ENCODE measurements at regions not wholly inside any gene's neighbourhood (a gene's known extent, or its start where the extent isn't known, plus 50 kb on each side); places are given as distances from the start of the nearest gene placed in this dataset.
"Not testable (repeated sequence)": the region's sequence is repeated elsewhere in the genome, so short reads cannot be mapped to it uniquely, and the experiment has no call there.

- Mint-ChIP-seq H3K27ac (no peak overlapping the region), H3K27me3 (peaks cover 5% of the 10 kb centered on the region), H3K4me3 (no peak overlapping the region), H3K36me3 (no peaks in the 10 kb centered on the region), H3K9me3 (no peaks in the 10 kb centered on the region), H3K4me1 (ENCODE audit: low read depth) (peaks cover 1% of the 10 kb centered on the region)
- CTCF ChIA-PET, result no interaction called here
- POLR2A ChIA-PET, result no interaction called here
- intact Hi-C loops (cut with micrococcal nuclease), result no loop called here
- no peak for DNase-seq
Observed at GRCh38 chr15:62663547-62663946, 379.0 kb upstream of the TPM1 start.

- Mint-ChIP-seq H3K4me1 (ENCODE audit: low read depth) (no peaks in the 10 kb centered on the region), H3K36me3 (no peaks in the 10 kb centered on the region), H3K4me3 (no peak overlapping the region), H3K27me3 (peaks cover 2% of the 10 kb centered on the region), H3K27ac (no peak overlapping the region), H3K9me3 (peaks cover under 1% of the 10 kb centered on the region)
- CTCF ChIA-PET, result no interaction called here
- POLR2A ChIA-PET, result no interaction called here
- intact Hi-C loops (cut with micrococcal nuclease), result no loop called here
- no peak for DNase-seq
Observed at GRCh38 chr15:62665449-62665848, 377.1 kb upstream of the TPM1 start.

DNA sequence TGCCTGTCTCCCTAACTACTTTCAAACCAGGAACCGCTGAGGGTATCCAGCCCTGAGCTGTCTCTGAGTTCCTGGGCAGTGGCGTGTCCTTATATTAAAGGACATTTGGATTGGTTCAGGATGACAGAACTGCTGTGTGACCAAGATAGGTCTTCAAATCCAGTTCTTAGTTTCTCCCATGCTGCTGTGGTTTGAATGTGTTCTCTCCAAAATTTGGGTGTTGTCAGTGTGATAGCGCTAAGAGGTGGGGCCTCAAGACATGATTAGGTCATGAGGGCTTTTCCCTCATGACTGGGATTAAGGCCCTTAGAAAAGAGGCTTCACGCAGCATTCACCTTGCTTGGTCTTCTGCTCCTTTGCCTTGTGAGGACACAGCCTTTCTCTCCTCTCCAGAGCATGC lies 376.5 kb upstream of the TPM1 start:
- no peak overlapping the region for H3K27ac Mint-ChIP-seq
- ChIA-PET CTCF (no interaction called here), POLR2A (no interaction called here)
- H3K4me1 Mint-ChIP-seq (ENCODE audit: low read depth), result no peaks in the 10 kb centered on the region
- DNase-seq, result no peak
- intact Hi-C loops (cut with micrococcal nuclease), result no loop called here
- peaks cover 2% of the 10 kb centered on the region for H3K27me3 Mint-ChIP-seq
- H3K36me3 Mint-ChIP-seq, result no peaks in the 10 kb centered on the region
- no peak overlapping the region for H3K4me3 Mint-ChIP-seq
- H3K9me3 Mint-ChIP-seq, result peaks cover 5% of the 10 kb centered on the region

GRCh38 chr15:62672268-62672667 lies 370.3 kb upstream of the TPM1 start:
- no peak overlapping the region for H3K4me3 Mint-ChIP-seq
- H3K36me3 Mint-ChIP-seq, result no peaks in the 10 kb centered on the region
- H3K9me3 Mint-ChIP-seq, result peaks cover 5% of the 10 kb centered on the region
- H3K27ac Mint-ChIP-seq, result no peak overlapping the region
- CTCF ChIA-PET, result no interaction called here
- H3K27me3 Mint-ChIP-seq, result peaks cover 12% of the 10 kb centered on the region
- intact Hi-C loops (cut with micrococcal nuclease), result no loop called here
- POLR2A ChIA-PET, result no interaction called here
- no peaks in the 10 kb centered on the region for H3K4me1 Mint-ChIP-seq (ENCODE audit: low read depth)
- DNase-seq, result no peak

GRCh38 chr15:62676891-62677290 lies 365.7 kb upstream of the TPM1 start:
- intact Hi-C loops (cut with micrococcal nuclease), result no loop called here
- no peak overlapping the region for H3K27ac Mint-ChIP-seq
- H3K36me3 Mint-ChIP-seq, result no peaks in the 10 kb centered on the region
- H3K4me3 Mint-ChIP-seq, result no peak overlapping the region
- H3K9me3 Mint-ChIP-seq, result peaks cover 4% of the 10 kb centered on the region
- ChIA-PET CTCF (interaction anchor here (1.1 kb wide), 1 partner anchor 65 kb away, joined by 3 read pairs; no protein-coding TSS in a partner anchor), POLR2A (no interaction called here)
- H3K27me3 Mint-ChIP-seq, result peaks cover 12% of the 10 kb centered on the region
- DNase-seq, result no peak
- no peaks in the 10 kb centered on the region for H3K4me1 Mint-ChIP-seq (ENCODE audit: low read depth)

DNA sequence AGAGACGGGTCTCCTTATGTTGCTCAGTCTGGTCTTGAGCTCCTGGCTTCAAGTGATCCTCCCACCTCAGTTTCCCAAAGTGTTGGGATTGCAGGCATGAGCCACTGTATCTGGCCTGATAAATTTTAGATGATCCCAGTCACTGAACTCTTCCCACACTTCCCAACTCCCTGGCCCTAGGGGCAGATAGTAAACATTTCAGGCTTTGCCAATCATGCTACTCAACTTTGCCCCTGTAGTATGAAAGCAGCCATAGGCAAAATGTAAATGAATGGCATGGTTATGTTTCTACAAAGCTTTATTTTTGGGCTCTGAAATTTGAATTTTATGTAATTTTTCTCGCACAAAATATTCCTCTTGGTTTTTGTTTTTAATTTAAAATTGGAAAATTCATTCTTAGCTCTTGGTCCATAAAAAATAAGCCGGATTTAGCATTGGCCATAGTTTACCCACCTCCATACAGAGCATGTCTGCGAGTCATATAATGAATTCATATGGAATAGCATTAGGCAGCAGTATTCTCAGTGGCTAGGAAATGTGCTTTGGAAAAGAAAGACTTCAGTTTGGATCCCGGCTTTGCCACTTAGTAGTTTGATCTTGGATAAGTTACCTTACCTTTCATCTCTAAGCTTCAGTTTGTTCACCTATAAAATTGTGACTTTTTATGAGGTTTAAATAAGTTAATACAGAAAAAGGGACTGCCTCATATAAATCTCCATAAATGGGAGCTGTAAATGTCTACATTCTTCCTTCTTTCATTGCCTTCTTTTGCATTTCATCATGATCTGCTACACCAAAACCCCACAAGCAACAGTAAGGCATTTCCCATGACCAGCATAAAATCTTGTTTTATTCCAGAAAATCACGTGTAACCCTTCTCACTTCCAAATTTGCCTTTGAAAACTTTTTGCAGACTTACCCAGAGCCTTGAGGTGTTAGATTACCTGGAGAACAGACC lies 360.3 kb upstream of the TPM1 start:
- ChIA-PET CTCF (no interaction called here), POLR2A (interaction anchor here (1.0 kb wide), 1 partner anchor 16 kb away, joined by 3 read pairs; no protein-coding TSS in a partner anchor)
- Mint-ChIP-seq H3K36me3 (no peaks in the 10 kb centered on the region), H3K4me3 (no peak overlapping the region), H3K27me3 (peaks cover 9% of the 10 kb centered on the region), H3K27ac (no peak overlapping the region), H3K9me3 (peaks cover 4% of the 10 kb centered on the region), H3K4me1 (ENCODE audit: low read depth) (no peaks in the 10 kb centered on the region)
- no peak for DNase-seq
- intact Hi-C loops (cut with micrococcal nuclease), result no loop called here

DNA sequence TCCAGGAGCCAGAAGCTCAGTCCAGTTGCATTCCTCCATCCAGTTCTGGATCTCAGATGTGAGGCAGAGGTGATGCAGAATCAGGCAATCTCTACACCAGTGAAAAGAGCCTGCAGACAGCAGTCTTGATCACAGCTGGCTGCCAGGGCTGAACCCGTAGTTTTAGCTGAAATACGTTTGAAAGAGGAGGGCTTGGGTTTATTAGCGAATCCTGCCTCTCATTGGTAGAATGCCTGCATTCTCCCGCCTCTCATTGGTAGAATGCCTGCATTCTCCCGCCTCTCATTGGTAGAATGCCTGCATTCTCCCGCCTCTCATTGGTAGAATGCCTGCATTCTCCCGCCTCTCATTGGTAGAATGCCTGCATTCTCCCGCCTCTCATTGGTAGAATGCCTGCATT lies 359.4 kb upstream of the TPM1 start:
- H3K4me1 Mint-ChIP-seq (ENCODE audit: low read depth); DNase-seq; H3K27me3 Mint-ChIP-seq; intact Hi-C loops (cut with micrococcal nuclease); H3K36me3 Mint-ChIP-seq; POLR2A ChIA-PET; H3K27ac Mint-ChIP-seq; H3K4me3 Mint-ChIP-seq; CTCF ChIA-PET; H3K9me3 Mint-ChIP-seq: not testable (repeated sequence)

GRCh38 chr15:62684123-62684808 lies 358.3 kb upstream of the TPM1 start:
- intact Hi-C loops (cut with micrococcal nuclease), result no loop called here
- no peak overlapping the region for H3K4me3 Mint-ChIP-seq
- H3K4me1 Mint-ChIP-seq (ENCODE audit: low read depth), result no peaks in the 10 kb centered on the region
- DNase-seq, result no peak
- peaks cover 9% of the 10 kb centered on the region for H3K27me3 Mint-ChIP-seq
- H3K36me3 Mint-ChIP-seq, result no peaks in the 10 kb centered on the region
- CTCF ChIA-PET, result no interaction called here
- H3K9me3 Mint-ChIP-seq, result peaks cover 4% of the 10 kb centered on the region
- POLR2A ChIA-PET, result no interaction called here
- H3K27ac Mint-ChIP-seq, result no peak overlapping the region

GRCh38 chr15:62691008-62691407 lies 351.5 kb upstream of the TPM1 start:
- Mint-ChIP-seq H3K4me3 (no peak overlapping the region), H3K9me3 (no peaks in the 10 kb centered on the region), H3K4me1 (ENCODE audit: low read depth) (no peaks in the 10 kb centered on the region), H3K27ac (no peak overlapping the region), H3K27me3 (no peaks in the 10 kb centered on the region), H3K36me3 (no peaks in the 10 kb centered on the region)
- DNase-seq, result no peak
- POLR2A ChIA-PET, result no interaction called here
- intact Hi-C loops (cut with micrococcal nuclease), result no loop called here
- CTCF ChIA-PET, result no interaction called here

GRCh38 chr15:62697636-62698035 lies 344.9 kb upstream of the TPM1 start:
- Mint-ChIP-seq H3K9me3 (no peaks in the 10 kb centered on the region), H3K27me3 (no peaks in the 10 kb centered on the region)
- CTCF ChIA-PET, result no interaction called here

DNA sequence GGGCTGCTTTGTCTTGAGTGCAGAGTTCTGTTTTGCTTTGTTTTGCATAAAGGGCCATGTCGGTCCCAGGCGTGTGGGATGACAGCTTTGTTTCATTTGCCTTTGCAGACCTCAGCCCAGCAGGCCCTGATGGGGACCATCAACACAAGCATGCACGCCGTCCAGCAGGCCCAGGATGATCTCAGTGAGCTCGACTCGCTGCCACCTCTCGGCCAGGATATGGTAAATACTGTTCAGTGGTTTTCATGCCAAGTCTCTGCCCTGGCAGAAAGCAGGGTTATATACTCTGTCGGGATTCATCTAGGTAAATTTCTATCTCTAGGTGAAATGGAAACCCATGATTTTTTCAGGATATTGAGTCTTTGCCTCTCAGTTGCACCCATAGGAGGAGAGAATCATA lies 343.9 kb upstream of the TPM1 start:
- ChIA-PET CTCF (no interaction called here), POLR2A (interaction anchor here (1.0 kb wide), 1 partner anchor 17 kb away, joined by 3 read pairs; no protein-coding TSS in a partner anchor)
- H3K4me1 Mint-ChIP-seq (ENCODE audit: low read depth), result no peaks in the 10 kb centered on the region

More at GRCh38 chr15:62697636-62698035, 344.9 kb upstream of the TPM1 start:
- POLR2A ChIA-PET, result no interaction called here
- Mint-ChIP-seq H3K36me3 (no peaks in the 10 kb centered on the region), H3K4me1 (ENCODE audit: low read depth) (no peaks in the 10 kb centered on the region), H3K4me3 (no peak overlapping the region), H3K27ac (no peak overlapping the region)
- DNase-seq, result no peak
- intact Hi-C loops (cut with micrococcal nuclease), result no loop called here

DNA sequence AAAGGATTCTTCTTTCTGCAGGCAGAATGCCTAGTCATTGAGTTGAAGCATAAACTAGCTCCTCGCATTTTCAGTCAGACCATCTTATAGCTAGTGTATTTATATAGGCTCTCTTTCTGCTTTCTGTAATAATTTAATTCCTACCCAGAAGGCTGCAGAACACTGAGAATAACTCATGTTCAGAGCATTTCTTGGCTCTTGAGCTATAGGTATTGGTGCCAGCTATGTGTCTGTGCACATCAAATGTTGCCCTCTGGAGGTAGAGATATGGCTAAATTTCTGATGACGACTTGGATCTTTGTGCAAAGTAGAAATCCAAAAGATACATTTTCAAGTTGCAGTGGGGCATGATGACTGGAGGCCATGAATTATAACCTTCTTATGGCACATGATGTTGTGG lies 336.2 kb upstream of the TPM1 start:
- intact Hi-C loops (cut with micrococcal nuclease), result no loop called here
- H3K4me3 Mint-ChIP-seq, result no peak overlapping the region
- POLR2A ChIA-PET, result no interaction called here
- H3K36me3 Mint-ChIP-seq, result no peaks in the 10 kb centered on the region
- CTCF ChIA-PET, result interaction anchor here (1.4 kb wide), 1 partner anchor 314 kb away, joined by 3 read pairs; no protein-coding TSS in a partner anchor
- H3K27me3 Mint-ChIP-seq, result no peaks in the 10 kb centered on the region
- H3K4me1 Mint-ChIP-seq (ENCODE audit: low read depth), result no peaks in the 10 kb centered on the region
- no peak overlapping the region for H3K27ac Mint-ChIP-seq
- H3K9me3 Mint-ChIP-seq, result no peaks in the 10 kb centered on the region
- DNase-seq, result no peak

More for the DNA sequence above, 343.9 kb upstream of the TPM1 start:
- no peak for DNase-seq
- Mint-ChIP-seq H3K36me3 (no peaks in the 10 kb centered on the region), H3K27ac (no peak overlapping the region), H3K27me3 (no peaks in the 10 kb centered on the region), H3K4me3 (no peak overlapping the region), H3K9me3 (no peaks in the 10 kb centered on the region)
- intact Hi-C loops (cut with micrococcal nuclease), result no loop called here

All from activated CD4-positive, alpha-beta memory T cell treated with anti-CD3 and anti-CD28 coated beads for 36 hours (primary cell).